Osteocyte (in vitro differentiated cells): ENCODE measurements at regions not wholly inside any gene's neighbourhood (a gene's known extent, or its start where the extent isn't known, plus 50 kb on each side); places are given as distances from the start of the nearest gene placed in this dataset.

Experiments used
- DNase-seq: peaks from one replicate; pipeline ENCODE4 v3.0.0; 2021; ENCODE audit warnings: mixed read lengths; ENCODE audit not compliant: unreplicated experiment; ENCODE audit errors: extremely low spot score
- H3K27ac Mint-ChIP-seq: one replicate; pipeline ENCODE4 v1.8.0; 2021; ENCODE audit warnings: mild to moderate bottlenecking, mixed read lengths; ENCODE audit not compliant: unreplicated experiment
- H3K27me3 Mint-ChIP-seq: one replicate; pipeline ENCODE4 v1.8.0; 2021; ENCODE audit warnings: mixed read lengths; ENCODE audit not compliant: unreplicated experiment
- H3K36me3 Mint-ChIP-seq: one replicate; pipeline ENCODE4 v1.8.0; 2021; ENCODE audit warnings: mixed read lengths; ENCODE audit not compliant: unreplicated experiment
- H3K4me1 Mint-ChIP-seq: one replicate; pipeline ENCODE4 v1.8.0; 2021; ENCODE audit warnings: mixed read lengths; ENCODE audit not compliant: unreplicated experiment
- H3K4me3 Mint-ChIP-seq: one replicate; pipeline ENCODE4 v1.8.0; 2021; ENCODE audit warnings: mild to moderate bottlenecking, moderate library complexity, mixed read lengths; ENCODE audit not compliant: unreplicated experiment
- H3K9me3 Mint-ChIP-seq: one replicate; pipeline ENCODE4 v1.8.0; 2021; ENCODE audit warnings: mixed read lengths; ENCODE audit not compliant: unreplicated experiment
- CTCF ChIP-seq: fragments of 200-600 bp; sonication (generic); IDR thresholded peaks from 2 replicates; pipeline ENCODE4 v1.5.0; 2021; ENCODE audit warnings: antibody characterized with exemption, mild to moderate bottlenecking, moderate library complexity

- DNase-seq = no peak
- no peak for TF ChIP-seq CTCF
- H3K4me1 Mint-ChIP-seq = no peaks in the 10 kb centered on the region
- H3K9me3 Mint-ChIP-seq = no peaks in the 10 kb centered on the region
- no peaks in the 10 kb centered on the region for H3K27me3 Mint-ChIP-seq
- H3K27ac Mint-ChIP-seq = no peak overlapping the region
- no peak overlapping the region for H3K4me3 Mint-ChIP-seq
- H3K36me3 Mint-ChIP-seq = no peaks in the 10 kb centered on the region
Observed at GRCh38 chr5:98982880-98983279, 54.1 kb upstream of the CHD1 start.
